Mesenchymal stem cell (in vitro differentiated cells and primary cell): ENCODE measurements at regions not wholly inside any gene's neighbourhood (a gene's known extent, or its start where the extent isn't known, plus 50 kb on each side); places are given as distances from the start of the nearest gene placed in this dataset.

Source experiments
- DNase-seq: peaks from one replicate; pipeline ENCODE4 v3.0.0-alpha.2; 2013
- H2AFZ ChIP-seq: one replicate; pipeline ENCODE4 v1.6.1; 2013; ENCODE audit warnings: low read depth, mild to moderate bottlenecking, control low read depth, inconsistent platforms, low read length, moderate library complexity
- H2AK5ac ChIP-seq: 2 replicates; pipeline ENCODE4 v1.6.1; 2013; ENCODE audit warnings: low read length, moderate library complexity, mild to moderate bottlenecking, inconsistent platforms; ENCODE audit not compliant: severe bottlenecking
- H2BK120ac ChIP-seq: one replicate; pipeline ENCODE4 v1.6.1; 2013; ENCODE audit warnings: low read depth, mild to moderate bottlenecking, inconsistent platforms, low read length, moderate library complexity
- H2BK12ac ChIP-seq, 2 experiments: one replicate each; pipeline ENCODE4 v1.6.1; 2013; ENCODE audit warnings: inconsistent platforms in 2 of 2, low read length in 2 of 2, mild to moderate bottlenecking in 2 of 2, moderate library complexity in 2 of 2, control low read depth in 1 of 2
- H2BK15ac ChIP-seq: one replicate; pipeline ENCODE4 v1.6.1; 2013; ENCODE audit warnings: mild to moderate bottlenecking, low read depth, inconsistent platforms; ENCODE audit not compliant: poor library complexity, severe bottlenecking
- H2BK5ac ChIP-seq: 2 replicates; pipeline ENCODE4 v1.6.1; 2013; ENCODE audit warnings: low read depth, mild to moderate bottlenecking, low read length, control low read depth, inconsistent platforms; ENCODE audit not compliant: poor library complexity, severe bottlenecking
- H3K14ac ChIP-seq, 2 experiments: one replicate each; pipeline ENCODE4 v1.6.1; 2013; ENCODE audit warnings: inconsistent platforms in 2 of 2, low read length in 2 of 2, control low read depth in 1 of 2, mild to moderate bottlenecking in 1 of 2, moderate library complexity in 1 of 2
- H3K18ac ChIP-seq, 2 experiments: one replicate each; pipeline ENCODE4 v1.6.1; 2013; ENCODE audit warnings: inconsistent platforms in 2 of 2, low read length in 2 of 2, control low read depth in 1 of 2, low read depth in 1 of 2, mild to moderate bottlenecking in 1 of 2
- H3K23ac ChIP-seq, 2 experiments: one replicate each; pipeline ENCODE4 v1.6.1; 2013; ENCODE audit warnings: inconsistent platforms in 2 of 2, low read length in 2 of 2, mild to moderate bottlenecking in 2 of 2, moderate library complexity in 2 of 2, control low read depth in 1 of 2
- H3K27ac ChIP-seq: 2 replicates; pipeline ENCODE4 v1.5.1; 2013; ENCODE audit warnings: mild to moderate bottlenecking, moderate library complexity, low read length, control low read depth, inconsistent platforms; ENCODE audit not compliant: poor library complexity, severe bottlenecking
- H3K27me3 ChIP-seq, 2 experiments: 2 replicates each; pipeline versions ENCODE4 v1.6.1 to v1.7.0; 2013; ENCODE audit warnings: low read length in 2 of 2, mild to moderate bottlenecking in 2 of 2, moderate library complexity in 2 of 2, control low read depth in 1 of 2, inconsistent platforms in 1 of 2; ENCODE audit not compliant: control insufficient read depth in 1 of 2, insufficient read depth in 1 of 2
- H3K36me3 ChIP-seq, 2 experiments: 2 replicates each; pipeline versions ENCODE4 v1.6.1 to v1.7.0; 2013; ENCODE audit warnings: low read length in 2 of 2, control low read depth in 1 of 2, inconsistent platforms in 1 of 2, low read depth in 1 of 2, mild to moderate bottlenecking in 1 of 2; ENCODE audit not compliant: insufficient read depth in 2 of 2, control insufficient read depth in 1 of 2
- H3K4ac ChIP-seq, 2 experiments: one replicate each; pipeline ENCODE4 v1.6.1; 2013; ENCODE audit warnings: inconsistent platforms in 2 of 2, low read length in 2 of 2, mild to moderate bottlenecking in 2 of 2, moderate library complexity in 2 of 2, control low read depth in 1 of 2, low read depth in 1 of 2
- H3K4me1 ChIP-seq: 2 replicates; pipeline ENCODE4 v1.6.1; 2013; ENCODE audit warnings: low read depth, low read length, control low read depth; ENCODE audit not compliant: control insufficient read depth, insufficient read depth
- H3K4me2 ChIP-seq: 2 replicates; pipeline ENCODE4 v1.6.1; 2013; ENCODE audit warnings: low read length, mild to moderate bottlenecking, inconsistent platforms; ENCODE audit not compliant: poor library complexity, severe bottlenecking
- H3K4me3 ChIP-seq, 2 experiments: 2 replicates each; pipeline versions ENCODE4 v1.5.1 to v1.7.0; 2013; ENCODE audit warnings: low read length in 2 of 2, mild to moderate bottlenecking in 2 of 2, control low read depth in 1 of 2, low read depth in 1 of 2; ENCODE audit not compliant: insufficient read depth in 1 of 2
- H3K79me1 ChIP-seq: replicated peaks from 2 replicates; pipeline ENCODE4 v1.6.1; 2013; ENCODE audit warnings: mild to moderate bottlenecking, control low read depth, low read length, inconsistent platforms; ENCODE audit not compliant: poor library complexity, severe bottlenecking
- H3K9ac ChIP-seq: 2 replicates; pipeline ENCODE4 v1.7.0; 2013; ENCODE audit warnings: mild to moderate bottlenecking, low read length, moderate library complexity
- H3K9me3 ChIP-seq: 2 replicates; pipeline ENCODE4 v1.7.0; 2013; ENCODE audit warnings: mild to moderate bottlenecking, low read length; ENCODE audit not compliant: control insufficient read depth
- H4K8ac ChIP-seq: one replicate; pipeline ENCODE4 v1.6.1; 2013; ENCODE audit warnings: inconsistent platforms, mild to moderate bottlenecking, low read length, moderate library complexity
- H4K91ac ChIP-seq: one replicate; pipeline ENCODE4 v1.6.1; 2013; ENCODE audit warnings: mild to moderate bottlenecking, low read length, inconsistent platforms
- WGBS: methylation state at CpG from one replicate; pipeline ENCODE4 v1.1.7; 2013; ENCODE audit warnings: mixed read lengths; 5-methylcytosine and 5-hydroxymethylcytosine counted together

GRCh38 chr20:41678799-41679198, 60.6 kb upstream of the CHD6 start:
- Histone ChIP-seq H3K4me2 (no peak overlapping the region), H2BK5ac (no peak overlapping the region), H2AK5ac (no peak overlapping the region), H3K9me3 (no peaks in the 10 kb centered on the region), H4K8ac (no peak overlapping the region), H3K9ac (no peak overlapping the region), H3K18ac (no peak overlapping the region), H3K14ac (no peak overlapping the region), H2AFZ (no peak overlapping the region), H3K23ac (no peak overlapping the region), H3K4me1 (no peaks in the 10 kb centered on the region), H3K27ac (no peak overlapping the region), H3K4me3 (no peak overlapping the region), H3K4ac (no peak overlapping the region), H2BK15ac (no peak overlapping the region), H3K36me3 (no peaks in the 10 kb centered on the region), H2BK12ac (no peak overlapping the region), H3K79me1 (no peaks in the 10 kb centered on the region), H2BK120ac (no peak overlapping the region), H3K27me3 (peaks cover 4 to 6% of the 10 kb centered on the region in 2 experiments), H4K91ac (no peak overlapping the region)
- WGBS = no CpG with 5 or more reads among the region's 2 CpGs
- no peak for DNase-seq

- H3K36me3 ChIP-seq = no peaks in the 10 kb centered on the region
- H2AFZ ChIP-seq = no peak overlapping the region
- H3K27me3 ChIP-seq = peaks cover 13 to 33% of the 10 kb centered on the region in 2 experiments
- no peak overlapping the region for H2BK120ac ChIP-seq
- no peak overlapping the region for H3K18ac ChIP-seq
- H3K14ac ChIP-seq = no peak overlapping the region
- H3K23ac ChIP-seq = no peak overlapping the region
- H2BK5ac ChIP-seq = no peak overlapping the region
- no peak overlapping the region for H2BK12ac ChIP-seq
- 93% methylated on average over 3 of the region's 3 CpGs for WGBS
- H3K4ac ChIP-seq = no peak overlapping the region
- H2BK15ac ChIP-seq = no peak overlapping the region
- no peak overlapping the region for H3K9ac ChIP-seq
- H3K4me1 ChIP-seq = no peaks in the 10 kb centered on the region
- H4K8ac ChIP-seq = no peak overlapping the region
- no peak overlapping the region for H3K4me3 ChIP-seq
- no peak overlapping the region for H3K4me2 ChIP-seq
- no peak overlapping the region for H3K27ac ChIP-seq
- no peak overlapping the region for H4K91ac ChIP-seq
- no peaks in the 10 kb centered on the region for H3K79me1 ChIP-seq
- H3K9me3 ChIP-seq = no peaks in the 10 kb centered on the region
- no peak overlapping the region for H2AK5ac ChIP-seq
- DNase-seq = no peak
Observed at GRCh38 chr20:41672282-41672681, 54.1 kb upstream of the CHD6 start.

- H3K9me3 ChIP-seq = no peaks in the 10 kb centered on the region
- DNase-seq = no peak
- H3K4ac ChIP-seq = no peak overlapping the region
- H3K9ac ChIP-seq = no peak overlapping the region
- H3K36me3 ChIP-seq = no peaks in the 10 kb centered on the region
- no peak overlapping the region for H2BK5ac ChIP-seq
- H3K4me3 ChIP-seq = no peak overlapping the region
- H2BK15ac ChIP-seq = no peak overlapping the region
- no peak overlapping the region for H4K8ac ChIP-seq
- H2BK12ac ChIP-seq = no peak overlapping the region
- H3K23ac ChIP-seq = no peak overlapping the region
- H3K18ac ChIP-seq = no peak overlapping the region
- no peaks in the 10 kb centered on the region for H3K4me1 ChIP-seq
- H3K4me2 ChIP-seq = no peak overlapping the region
- H2AFZ ChIP-seq = no peak overlapping the region
- H3K27ac ChIP-seq = no peak overlapping the region
- no peak overlapping the region for H4K91ac ChIP-seq
- H3K79me1 ChIP-seq = no peaks in the 10 kb centered on the region
- no peak overlapping the region for H2AK5ac ChIP-seq
- H3K14ac ChIP-seq = no peak overlapping the region
- no peak overlapping the region for H2BK120ac ChIP-seq
- H3K27me3 ChIP-seq = peaks cover 13 to 33% of the 10 kb centered on the region in 2 experiments
- 80% methylated on average over 5 of the region's 6 CpGs for WGBS
Observed at GRCh38 chr20:41671143-41671542, 53.0 kb upstream of the CHD6 start.

DNA sequence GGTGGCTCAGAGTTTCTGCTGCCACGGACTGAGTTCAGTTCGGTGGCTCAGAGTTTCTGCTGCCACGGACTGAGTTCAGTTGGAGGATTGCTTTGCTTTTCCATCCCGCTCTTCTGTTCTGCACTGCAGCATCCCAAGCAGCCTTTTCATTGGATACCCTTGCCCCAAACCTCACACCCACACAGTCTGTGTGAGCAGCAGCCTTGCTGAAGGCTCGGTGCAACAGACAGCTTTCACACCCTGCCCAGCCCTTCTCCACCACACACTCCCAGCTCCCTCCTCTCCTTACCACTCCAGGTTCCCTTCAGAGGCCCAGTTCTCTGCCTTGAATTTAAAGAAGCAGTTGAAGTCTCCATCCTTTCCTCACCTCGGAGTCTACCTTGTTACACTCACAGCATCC, 52.5 kb upstream of the CHD6 start:
- H4K8ac ChIP-seq = no peak overlapping the region
- H3K4me2 ChIP-seq = no peak overlapping the region
- H3K79me1 ChIP-seq = no peaks in the 10 kb centered on the region
- no peak overlapping the region for H2BK12ac ChIP-seq
- H3K14ac ChIP-seq = no peak overlapping the region
- H3K27ac ChIP-seq = no peak overlapping the region
- WGBS = 63% methylated on average over 6 of the region's 6 CpGs
- H2BK120ac ChIP-seq = no peak overlapping the region
- H3K27me3 ChIP-seq = peaks cover 13 to 33% of the 10 kb centered on the region in 2 experiments
- no peak for DNase-seq
- H3K23ac ChIP-seq = no peak overlapping the region
- no peak overlapping the region for H2BK5ac ChIP-seq
- no peak overlapping the region for H2AK5ac ChIP-seq
- no peak overlapping the region for H3K9ac ChIP-seq
- H3K36me3 ChIP-seq = no peaks in the 10 kb centered on the region
- H3K9me3 ChIP-seq = no peaks in the 10 kb centered on the region
- no peak overlapping the region for H3K18ac ChIP-seq
- no peak overlapping the region for H2AFZ ChIP-seq
- H3K4ac ChIP-seq = no peak overlapping the region
- H3K4me3 ChIP-seq = no peak overlapping the region
- no peaks in the 10 kb centered on the region for H3K4me1 ChIP-seq
- no peak overlapping the region for H4K91ac ChIP-seq
- no peak overlapping the region for H2BK15ac ChIP-seq
